ENCODE measurements at regions not wholly inside any gene's neighbourhood (a gene's known extent, or its start where the extent isn't known, plus 50 kb on each side); places are given as distances from the start of the nearest gene placed in this dataset.

DNA sequence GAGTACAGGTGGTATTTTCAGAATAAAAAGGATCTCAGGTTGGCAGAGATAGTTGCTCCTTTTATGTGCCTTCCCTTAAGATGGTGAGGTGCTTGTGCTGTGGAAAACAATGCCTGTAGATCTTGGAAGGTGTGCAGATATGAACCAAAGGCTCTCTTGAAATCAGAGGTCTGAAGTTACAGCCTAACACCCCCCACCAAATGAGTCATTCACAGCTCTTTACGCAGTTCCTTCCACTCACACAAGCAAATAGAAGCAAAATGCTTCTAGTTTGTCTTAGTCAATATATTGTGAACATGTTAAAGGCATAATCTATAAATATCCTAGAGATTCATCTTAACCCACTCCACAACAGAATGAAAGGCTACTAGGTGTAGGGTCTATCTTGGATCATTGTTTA is 128.9 kb upstream of the NR5A2 start:
- no peaks in the 10 kb centered on the region for H3K27me3 ChIP-seq
- 79 to 89% methylated on average over 1 of the region's 1 CpG for WGBS, 2 donors
- TF ChIP-seq, protein P1, sequence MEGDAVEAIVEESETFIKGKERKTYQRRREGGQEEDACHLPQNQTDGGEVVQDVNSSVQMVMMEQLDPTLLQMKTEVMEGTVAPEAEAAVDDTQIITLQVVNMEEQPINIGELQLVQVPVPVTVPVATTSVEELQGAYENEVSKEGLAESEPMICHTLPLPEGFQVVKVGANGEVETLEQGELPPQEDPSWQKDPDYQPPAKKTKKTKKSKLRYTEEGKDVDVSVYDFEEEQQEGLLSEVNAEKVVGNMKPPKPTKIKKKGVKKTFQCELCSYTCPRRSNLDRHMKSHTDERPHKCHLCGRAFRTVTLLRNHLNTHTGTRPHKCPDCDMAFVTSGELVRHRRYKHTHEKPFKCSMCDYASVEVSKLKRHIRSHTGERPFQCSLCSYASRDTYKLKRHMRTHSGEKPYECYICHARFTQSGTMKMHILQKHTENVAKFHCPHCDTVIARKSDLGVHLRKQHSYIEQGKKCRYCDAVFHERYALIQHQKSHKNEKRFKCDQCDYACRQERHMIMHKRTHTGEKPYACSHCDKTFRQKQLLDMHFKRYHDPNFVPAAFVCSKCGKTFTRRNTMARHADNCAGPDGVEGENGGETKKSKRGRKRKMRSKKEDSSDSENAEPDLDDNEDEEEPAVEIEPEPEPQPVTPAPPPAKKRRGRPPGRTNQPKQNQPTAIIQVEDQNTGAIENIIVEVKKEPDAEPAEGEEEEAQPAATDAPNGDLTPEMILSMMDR (IDR thresholded peaks at IDR 0.05): no peak
- no peaks in the 10 kb centered on the region for H3K4me1 ChIP-seq
- H3K9me3 ChIP-seq: no peaks in the 10 kb centered on the region
- H3K36me3 ChIP-seq: no peaks in the 10 kb centered on the region
- no peak for FAIRE-seq
- no peak for DNase-seq
- H3K27ac ChIP-seq: no peak overlapping the region
- ATAC-seq: no peak
- intact Hi-C loops (cut with DNase I): no loop called here
- H3K4me3 ChIP-seq: no peak overlapping the region

DNA sequence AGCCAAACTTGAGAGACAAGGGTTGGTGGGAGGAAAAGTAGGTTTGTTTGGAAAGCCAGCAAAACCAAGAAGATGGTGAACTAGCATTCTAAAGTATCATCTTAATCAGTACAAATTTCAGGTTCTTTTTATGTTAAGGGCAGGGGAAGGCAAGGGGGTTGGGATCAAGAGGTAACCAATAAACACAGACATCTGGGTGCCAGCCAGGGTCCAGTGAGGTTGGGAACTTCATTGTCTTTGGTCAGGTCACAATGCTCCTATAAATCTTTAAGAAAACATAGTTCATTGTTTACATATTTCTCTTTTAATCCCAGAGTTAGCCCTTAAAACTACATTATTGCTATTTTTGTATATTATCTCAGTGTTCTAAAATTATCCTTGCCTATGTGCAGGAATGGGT is 126.2 kb upstream of the NR5A2 start:
- TF ChIP-seq, protein P1 (IDR thresholded peaks at IDR 0.05): no peak
- no peaks in the 10 kb centered on the region for H3K27me3 ChIP-seq
- FAIRE-seq (no peak), DNase-seq (no peak), ATAC-seq (no peak)
- intact Hi-C loops (cut with DNase I): no loop called here
- H3K9me3 ChIP-seq: no peaks in the 10 kb centered on the region
- no peaks in the 10 kb centered on the region for H3K36me3 ChIP-seq
- H3K4me3 ChIP-seq: no peak overlapping the region
- no peaks in the 10 kb centered on the region for H3K4me1 ChIP-seq
- H3K27ac ChIP-seq: no peak overlapping the region

DNA sequence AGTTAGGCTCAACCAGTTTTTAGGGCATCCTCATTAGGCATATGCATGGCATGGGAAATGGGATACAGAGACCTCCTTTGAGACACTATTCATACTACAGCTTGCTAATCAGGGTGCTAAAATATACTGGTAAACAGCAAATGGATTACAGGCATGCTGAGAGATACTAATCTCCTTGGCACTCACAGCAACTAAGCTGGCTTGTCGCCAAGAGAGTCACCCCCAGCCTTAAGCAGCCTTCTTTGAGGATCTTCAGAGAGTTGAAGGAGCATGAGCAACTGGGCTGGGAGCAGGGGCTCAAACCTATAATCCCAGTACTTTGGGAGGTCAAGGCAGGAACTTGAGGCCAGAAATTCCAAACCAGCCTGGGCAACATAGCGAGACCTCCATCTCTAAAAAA is 120.1 kb upstream of the NR5A2 start:
- Histone ChIP-seq H3K36me3 (no peaks in the 10 kb centered on the region), H3K27ac (no peak overlapping the region), H3K27me3 (no peaks in the 10 kb centered on the region), H3K4me3 (no peak overlapping the region), H3K4me1 (no peaks in the 10 kb centered on the region), H3K9me3 (no peaks in the 10 kb centered on the region)
- WGBS, 2 donors: 61 to 64% methylated on average over 2 of the region's 2 CpGs
- TF ChIP-seq, protein P1 (IDR thresholded peaks at IDR 0.05): no peak
- intact Hi-C loops (cut with DNase I): no loop called here
- DNase-seq (no peak), ATAC-seq (no peak), FAIRE-seq (no peak)

DNA sequence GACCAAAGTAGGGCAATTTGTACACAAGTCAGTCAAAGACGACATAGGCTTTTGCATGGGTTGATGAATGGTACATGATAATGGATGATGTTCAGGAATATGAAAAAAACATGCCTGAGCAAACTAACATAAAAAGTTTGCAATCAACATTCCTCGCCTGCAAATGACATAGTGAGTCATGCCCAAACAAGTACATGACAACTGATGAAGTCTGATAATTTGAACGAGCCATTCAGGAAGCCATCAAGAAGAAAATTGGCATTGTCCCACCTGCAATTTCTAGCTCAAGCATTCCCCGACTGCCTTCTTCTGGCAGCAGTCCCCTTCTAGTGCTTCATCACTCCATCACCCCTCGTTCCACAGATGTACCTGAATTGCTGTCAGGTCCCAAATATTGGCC is 118.4 kb upstream of the NR5A2 start:
- no peak for ATAC-seq
- no peak overlapping the region for H3K27ac ChIP-seq
- DNase-seq: no peak
- FAIRE-seq: no peak
- H3K36me3 ChIP-seq: no peaks in the 10 kb centered on the region
- intact Hi-C loops (cut with DNase I): no loop called here
- no peaks in the 10 kb centered on the region for H3K27me3 ChIP-seq
- WGBS, 2 donors: 38 to 40% methylated on average over 5 of the region's 5 CpGs
- no peaks in the 10 kb centered on the region for H3K4me1 ChIP-seq
- H3K4me3 ChIP-seq: no peak overlapping the region
- no peaks in the 10 kb centered on the region for H3K9me3 ChIP-seq
- TF ChIP-seq, protein P1 (IDR thresholded peaks at IDR 0.05): no peak

DNA sequence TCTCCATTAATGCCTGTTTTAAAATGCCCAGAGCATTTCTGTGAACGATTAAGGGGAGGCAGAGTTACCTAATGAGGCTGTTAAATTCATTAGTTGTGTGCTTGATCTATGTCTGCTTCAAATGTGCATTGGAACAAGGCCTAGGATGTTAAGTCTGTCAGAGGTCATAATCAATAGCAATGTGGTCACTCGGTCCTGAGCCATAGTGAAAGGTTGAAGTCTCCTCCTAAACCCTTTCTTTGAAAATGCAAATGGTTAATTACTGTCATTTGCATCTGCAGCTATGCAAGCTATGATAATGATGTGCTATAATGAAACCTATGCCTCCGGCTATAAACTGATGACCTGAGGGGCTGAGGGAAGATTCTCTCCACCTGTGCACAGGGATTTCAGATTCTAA is 114.2 kb upstream of the NR5A2 start:
- Histone ChIP-seq H3K4me1 (no peaks in the 10 kb centered on the region), H3K27ac (no peak overlapping the region), H3K36me3 (no peaks in the 10 kb centered on the region), H3K4me3 (no peak overlapping the region), H3K9me3 (no peaks in the 10 kb centered on the region), H3K27me3 (no peaks in the 10 kb centered on the region)
- DNase-seq (no peak), ATAC-seq (no peak), FAIRE-seq (no peak)
- TF ChIP-seq, protein P1 (IDR thresholded peaks at IDR 0.05): no peak
- intact Hi-C loops (cut with DNase I): no loop called here
- 65 to 81% methylated on average over 3 of the region's 3 CpGs for WGBS, 2 donors
